Left colon (tissue), 2 donors: ENCODE measurements at regions not wholly inside any gene's neighbourhood (a gene's known extent, or its start where the extent isn't known, plus 50 kb on each side); places are given as distances from the start of the nearest gene placed in this dataset.

ENCODE experiments used
- ATAC-seq: fragments of 200-7000 bp; cut with Tn5 transposase; one replicate; pipeline ENCODE4 v1.9.1; 2020; ENCODE audit warnings: mild to moderate bottlenecking, moderate library complexity
- DNase-seq, 2 donors: peaks; one replicate each; pipeline ENCODE4 v3.0.0-alpha.2; 2020
- intact Hi-C, 2 donors: fragments of 100-400 bp; cut with DNase I in 1 of 2; cut with micrococcal nuclease in 1 of 2; formaldehyde crosslinking; loops; one replicate each; pipeline versions ENCODE4 v1.11.2 to v1.14.0; 2022; cut with DNase I, micrococcal nuclease
- donor health status: DM: no; HTN: no; CAD: no.
- donor health status: DM: yes; HTN: yes; CAD: no.

- ATAC-seq: no peak
- intact Hi-C loops: no loop called here
- no peak for DNase-seq
Measured at GRCh38 chr4:66229885-66230284, 559.6 kb upstream of the EPHA5 start.

GRCh38 chr4:66225539-66225938 lies 555.2 kb upstream of the EPHA5 start:
- intact Hi-C loops: no loop called here
- ATAC-seq (no peak), DNase-seq (no peak)

- ATAC-seq (no peak), DNase-seq (no peak)
- intact Hi-C loops: no loop called here
Measured at GRCh38 chr4:66223068-66223703, 552.9 kb upstream of the EPHA5 start.

GRCh38 chr4:66219401-66219800 lies 549.1 kb upstream of the EPHA5 start:
- intact Hi-C loops: no loop called here
- ATAC-seq (no peak), DNase-seq (no peak)

GRCh38 chr4:66216252-66216651 lies 546.0 kb upstream of the EPHA5 start:
- intact Hi-C loops: no loop called here
- DNase-seq (no peak), ATAC-seq (no peak)

GRCh38 chr4:66212489-66212888 lies 542.2 kb upstream of the EPHA5 start:
- DNase-seq (no peak), ATAC-seq (no peak)

GRCh38 chr4:66204534-66205247 lies 534.4 kb upstream of the EPHA5 start:
- DNase-seq (no peak), ATAC-seq (no peak)
- intact Hi-C loops: no loop called here

More at GRCh38 chr4:66212489-66212888, 542.2 kb upstream of the EPHA5 start:
- intact Hi-C loops: no loop called here

- ATAC-seq (no peak), DNase-seq (no peak)
- intact Hi-C loops: no loop called here
Measured at GRCh38 chr4:66202870-66203269, 532.6 kb upstream of the EPHA5 start.

GRCh38 chr4:66197451-66197850 lies 527.2 kb upstream of the EPHA5 start:
- intact Hi-C loops: no loop called here
- ATAC-seq: no peak
- no peak for DNase-seq

- intact Hi-C loops: no loop called here
- DNase-seq (no peak), ATAC-seq (no peak)
Measured at GRCh38 chr4:66193487-66193886, 523.2 kb upstream of the EPHA5 start.

GRCh38 chr4:66187175-66187720 lies 517.0 kb upstream of the EPHA5 start:
- no peak for ATAC-seq
- intact Hi-C loops: no loop called here
- DNase-seq: no peak

- no peak for DNase-seq
Measured at GRCh38 chr4:66186095-66186494, 515.8 kb upstream of the EPHA5 start.

GRCh38 chr4:66182636-66183035 lies 512.3 kb upstream of the EPHA5 start:
- ATAC-seq: no peak
- intact Hi-C loops: no loop called here
- DNase-seq: no peak

More at GRCh38 chr4:66186095-66186494, 515.8 kb upstream of the EPHA5 start:
- intact Hi-C loops: no loop called here
- no peak for ATAC-seq

- ATAC-seq (no peak), DNase-seq (no peak)
- intact Hi-C loops: no loop called here
Measured at GRCh38 chr4:66178906-66179305, 508.6 kb upstream of the EPHA5 start.

GRCh38 chr4:66169341-66169740 lies 499.1 kb upstream of the EPHA5 start:
- ATAC-seq: no peak
- no peak for DNase-seq
- intact Hi-C loops: no loop called here

GRCh38 chr4:66164869-66165268 lies 494.6 kb upstream of the EPHA5 start:
- DNase-seq (no peak), ATAC-seq (no peak)
- intact Hi-C loops: no loop called here

- intact Hi-C loops: no loop called here
Measured at GRCh38 chr4:66160606-66161005, 490.3 kb upstream of the EPHA5 start.

GRCh38 chr4:66157594-66157993 lies 487.3 kb upstream of the EPHA5 start:
- no peak for ATAC-seq
- no peak for DNase-seq
- intact Hi-C loops: no loop called here

More at GRCh38 chr4:66160606-66161005, 490.3 kb upstream of the EPHA5 start:
- ATAC-seq (no peak), DNase-seq (no peak)

- intact Hi-C loops: no loop called here
- ATAC-seq (no peak), DNase-seq (no peak)
Measured at GRCh38 chr4:66130042-66130441, 459.8 kb upstream of the EPHA5 start.

GRCh38 chr4:66123831-66124413 lies 453.6 kb upstream of the EPHA5 start:
- intact Hi-C loops: no loop called here
- ATAC-seq: no peak
- DNase-seq: no peak
